Subcutaneous abdominal adipose tissue (tissue), 5 donors: ENCODE measurements at regions not wholly inside any gene's neighbourhood (a gene's known extent, or its start where the extent isn't known, plus 50 kb on each side); places are given as distances from the start of the nearest gene placed in this dataset.

ENCODE experiments used
- H3K27ac ChIP-seq: one replicate; pipeline ENCODE4 v1.7.0; 2013; ENCODE audit warnings: low read depth, mild to moderate bottlenecking, inconsistent platforms, low read length, moderate library complexity
- H3K27me3 ChIP-seq, 5 donors: one replicate each; pipeline ENCODE4 v1.7.0; 2013; ENCODE audit warnings: low read length in 5 of 5, inconsistent platforms in 1 of 5; ENCODE audit not compliant: control insufficient read depth in 5 of 5, insufficient read depth in 4 of 5
- H3K36me3 ChIP-seq, 5 donors: one replicate each; pipeline ENCODE4 v1.7.0; 2013; ENCODE audit warnings: low read length in 5 of 5; ENCODE audit not compliant: control insufficient read depth in 5 of 5, insufficient read depth in 5 of 5
- H3K4me1 ChIP-seq, 5 donors: one replicate each; pipeline ENCODE4 v1.7.0; 2013; ENCODE audit warnings: low read length in 5 of 5, mild to moderate bottlenecking in 3 of 5, moderate library complexity in 1 of 5; ENCODE audit not compliant: control insufficient read depth in 5 of 5, insufficient read depth in 5 of 5
- H3K4me3 ChIP-seq, 5 donors: one replicate each; pipeline ENCODE4 v1.7.0; 2013; ENCODE audit warnings: low read length in 5 of 5, low read depth in 1 of 5
- H3K9ac ChIP-seq, 5 donors: one replicate each; pipeline ENCODE4 v1.7.0; 2013; ENCODE audit warnings: low read length in 5 of 5, mild to moderate bottlenecking in 4 of 5, moderate library complexity in 3 of 5
- H3K9me3 ChIP-seq, 5 donors: one replicate each; pipeline ENCODE4 v1.7.0; 2013; ENCODE audit warnings: low read length in 5 of 5; ENCODE audit not compliant: control insufficient read depth in 5 of 5
- donor health status: healthy.
- donor health status: healthy.
- donor health status: healthy.
- donor health status: healthy.
- donor health status: healthy.

DNA sequence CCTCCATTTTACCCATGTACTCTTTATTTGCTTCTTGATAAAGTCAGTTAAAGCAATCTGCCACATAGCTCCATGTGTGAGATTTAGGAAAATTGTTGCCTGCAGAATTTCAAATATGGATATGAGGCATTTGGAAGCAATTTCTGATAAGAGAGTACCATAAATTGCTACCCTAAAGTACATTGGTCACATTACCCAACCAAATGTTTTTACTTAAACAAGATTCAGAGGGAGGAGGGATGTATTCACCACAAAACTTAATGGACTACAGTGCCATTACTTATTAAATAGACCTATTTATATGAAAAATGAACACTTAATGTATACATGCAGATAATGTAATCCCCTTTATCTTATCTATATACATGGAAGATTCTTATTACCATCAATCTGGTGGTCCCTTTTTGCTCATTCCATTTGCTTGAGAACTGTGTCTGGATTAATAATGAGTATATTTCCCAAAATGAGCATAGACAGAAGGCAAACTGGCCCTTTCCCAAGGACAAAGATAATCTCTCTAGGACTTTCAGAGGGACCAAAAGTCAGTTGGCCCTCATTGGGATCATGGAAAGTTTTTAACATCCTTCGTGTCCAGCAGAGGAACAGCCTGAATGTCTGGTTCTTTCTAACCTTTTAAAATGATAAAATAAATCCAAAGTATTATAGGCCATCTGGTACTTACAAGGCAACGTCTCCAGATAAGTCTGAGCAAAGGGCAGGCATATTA, 526.4 kb downstream of the CBLN4 start:
- Histone ChIP-seq H3K4me1 (peaks cover 0 to 4% (median 0%) of the 10 kb centered on the region in 5 donors), H3K9ac (no peak overlapping the region), H3K27me3 (no peaks in the 10 kb centered on the region), H3K4me3 (no peak overlapping the region), H3K9me3 (no peaks in the 10 kb centered on the region), H3K27ac (no peak overlapping the region), H3K36me3 (no peaks in the 10 kb centered on the region)

DNA sequence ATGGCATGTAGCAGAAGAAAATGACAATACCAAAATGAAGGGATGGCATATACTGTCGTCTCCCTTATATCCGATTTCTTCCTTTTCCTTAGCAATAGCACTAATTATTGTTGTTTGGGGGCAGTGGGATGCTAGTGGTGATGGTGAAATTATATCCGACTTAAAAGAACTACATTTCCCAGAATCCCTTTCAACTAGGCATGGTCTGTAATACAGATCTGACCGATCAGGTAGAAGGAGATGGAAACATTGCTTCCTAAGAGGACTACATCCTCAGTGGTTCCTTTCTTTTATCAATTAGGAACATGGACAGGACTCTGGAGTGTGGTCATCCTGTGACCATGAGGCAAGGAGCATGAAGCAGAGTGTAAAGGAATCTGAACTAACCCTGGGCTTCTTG, 532.6 kb downstream of the CBLN4 start:
- Histone ChIP-seq H3K4me1 (no peaks in the 10 kb centered on the region), H3K9ac (no peak overlapping the region), H3K27me3 (no peaks in the 10 kb centered on the region), H3K36me3 (no peaks in the 10 kb centered on the region), H3K9me3 (no peaks in the 10 kb centered on the region), H3K27ac (no peak overlapping the region), H3K4me3 (no peak overlapping the region)

DNA sequence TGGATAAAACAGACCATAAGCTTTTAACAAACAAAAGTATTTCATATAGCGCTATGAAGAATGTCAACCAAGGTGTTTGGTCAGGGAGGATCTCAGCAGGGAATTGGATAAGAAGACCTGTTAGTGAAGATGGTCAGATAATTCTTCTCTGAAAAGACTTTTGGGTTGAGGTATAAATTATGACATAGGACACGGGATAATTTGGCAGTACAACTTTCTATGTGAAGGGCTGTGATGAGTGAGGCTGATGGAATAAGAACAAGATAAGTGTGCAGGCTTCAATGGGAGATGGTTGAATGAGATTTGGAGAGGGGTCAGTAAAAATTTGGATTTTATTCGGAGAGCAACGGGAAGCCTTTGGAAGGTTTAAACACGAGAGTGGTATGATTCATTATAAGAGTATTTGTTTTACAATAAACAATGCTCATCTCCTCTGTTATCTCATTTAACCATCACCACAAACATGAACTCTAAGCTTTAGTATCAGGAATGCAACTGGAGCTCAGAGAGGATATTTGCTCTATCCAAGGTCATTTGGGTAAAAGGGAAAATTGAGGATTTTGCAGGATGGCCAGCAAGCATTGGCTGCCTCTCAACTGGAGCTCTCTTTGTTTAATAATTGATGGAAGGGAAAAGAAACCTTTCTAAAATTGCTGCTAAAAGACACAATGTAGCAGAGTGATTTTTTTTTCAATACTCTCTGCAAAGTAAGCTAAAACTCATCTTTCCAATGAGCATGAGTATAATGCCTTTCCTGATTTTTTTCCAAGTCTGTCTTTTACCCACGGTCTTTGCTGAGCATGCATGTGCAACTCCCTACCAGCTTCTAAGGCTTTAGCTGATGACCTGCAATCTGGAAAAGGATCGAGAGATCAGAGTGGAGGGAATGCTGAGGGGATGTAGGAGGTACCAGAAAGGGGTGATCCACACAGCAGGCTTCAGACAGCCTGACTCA, 534.0 kb downstream of the CBLN4 start:
- no peaks in the 10 kb centered on the region for H3K27me3 ChIP-seq
- no peaks in the 10 kb centered on the region for H3K9me3 ChIP-seq
- H3K4me1 ChIP-seq: no peaks in the 10 kb centered on the region
- no peak overlapping the region for H3K27ac ChIP-seq
- H3K36me3 ChIP-seq: no peaks in the 10 kb centered on the region
- no peak overlapping the region for H3K4me3 ChIP-seq
- no peak overlapping the region for H3K9ac ChIP-seq

DNA sequence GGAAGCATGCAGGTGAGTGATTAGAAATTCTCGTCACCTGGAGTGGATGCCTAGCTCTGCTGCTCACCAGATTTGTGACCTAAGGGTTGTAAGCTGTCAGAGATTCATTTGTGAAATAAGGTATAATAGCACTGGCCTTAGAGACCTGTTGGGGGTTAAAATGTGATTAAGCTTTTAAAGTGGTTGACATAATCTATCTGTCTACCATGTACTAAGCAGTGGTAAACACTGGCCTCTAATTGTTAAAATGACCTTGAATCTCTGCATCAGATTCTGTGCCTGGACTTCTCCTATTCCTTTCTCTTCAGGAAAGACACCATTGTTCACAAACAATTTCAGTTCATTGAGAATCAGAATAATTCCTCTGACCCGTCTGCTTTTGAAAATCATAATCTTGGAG, 536.2 kb downstream of the CBLN4 start:
- no peak overlapping the region for H3K9ac ChIP-seq
- no peaks in the 10 kb centered on the region for H3K36me3 ChIP-seq
- no peaks in the 10 kb centered on the region for H3K27me3 ChIP-seq
- no peak overlapping the region for H3K4me3 ChIP-seq
- H3K27ac ChIP-seq: no peak overlapping the region
- no peaks in the 10 kb centered on the region for H3K4me1 ChIP-seq
- H3K9me3 ChIP-seq: no peaks in the 10 kb centered on the region

DNA sequence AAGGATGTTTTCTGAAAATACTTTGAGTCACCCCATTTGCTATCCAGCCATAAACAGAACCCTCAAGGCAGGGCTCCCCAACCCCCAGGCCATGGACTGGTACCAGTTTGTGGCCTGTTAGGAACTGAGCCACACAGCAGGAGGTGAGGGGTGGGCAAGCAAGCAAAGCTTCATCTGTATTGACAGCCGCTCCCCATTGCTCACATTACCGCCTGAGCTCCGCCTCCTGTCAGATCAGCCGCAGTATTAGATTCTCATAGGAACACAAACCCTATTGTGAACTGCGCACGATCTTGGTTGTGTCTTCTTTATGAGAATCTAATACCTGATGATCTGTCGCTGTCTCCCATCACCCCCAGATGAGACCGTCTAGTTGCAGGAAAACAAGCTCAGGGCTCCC, 543.8 kb downstream of the CBLN4 start:
- Histone ChIP-seq H3K9ac (no peak overlapping the region), H3K27ac (no peak overlapping the region), H3K4me1 (no peaks in the 10 kb centered on the region), H3K4me3 (no peak overlapping the region), H3K36me3 (no peaks in the 10 kb centered on the region), H3K9me3 (no peaks in the 10 kb centered on the region), H3K27me3 (no peaks in the 10 kb centered on the region)

DNA sequence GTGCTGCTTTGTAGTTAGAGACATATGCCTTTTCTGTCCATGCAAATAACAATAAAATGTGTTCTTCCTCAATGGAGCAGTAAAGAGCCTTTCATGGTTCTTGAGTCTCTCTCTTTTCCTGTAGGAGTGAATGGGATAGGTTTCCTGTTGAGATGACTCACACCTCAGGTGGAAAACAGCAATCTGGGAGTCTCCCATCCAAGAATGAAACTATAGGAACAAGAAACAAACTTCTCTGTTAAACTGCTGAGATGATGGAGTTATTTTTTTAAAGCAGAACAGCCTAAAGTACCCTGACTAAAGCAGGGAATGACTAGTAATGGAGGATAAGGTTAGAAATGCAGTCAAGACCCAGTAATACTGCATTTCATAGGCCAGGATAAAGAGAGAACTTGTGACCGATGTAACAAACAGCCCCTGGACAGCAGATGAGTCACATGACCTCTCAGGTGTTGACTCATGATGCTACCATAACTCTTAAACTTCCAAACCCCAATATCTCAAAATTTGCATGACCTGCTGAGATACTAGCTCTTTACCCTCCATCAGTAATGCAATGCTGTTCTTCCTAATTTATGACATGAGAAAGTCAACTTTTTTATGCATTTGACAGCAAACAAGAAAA, 548.9 kb downstream of the CBLN4 start:
- no peak overlapping the region for H3K9ac ChIP-seq
- H3K36me3 ChIP-seq: no peaks in the 10 kb centered on the region
- H3K4me1 ChIP-seq: no peaks in the 10 kb centered on the region
- H3K4me3 ChIP-seq: no peak overlapping the region
- no peaks in the 10 kb centered on the region for H3K9me3 ChIP-seq
- no peak overlapping the region for H3K27ac ChIP-seq
- no peaks in the 10 kb centered on the region for H3K27me3 ChIP-seq

DNA sequence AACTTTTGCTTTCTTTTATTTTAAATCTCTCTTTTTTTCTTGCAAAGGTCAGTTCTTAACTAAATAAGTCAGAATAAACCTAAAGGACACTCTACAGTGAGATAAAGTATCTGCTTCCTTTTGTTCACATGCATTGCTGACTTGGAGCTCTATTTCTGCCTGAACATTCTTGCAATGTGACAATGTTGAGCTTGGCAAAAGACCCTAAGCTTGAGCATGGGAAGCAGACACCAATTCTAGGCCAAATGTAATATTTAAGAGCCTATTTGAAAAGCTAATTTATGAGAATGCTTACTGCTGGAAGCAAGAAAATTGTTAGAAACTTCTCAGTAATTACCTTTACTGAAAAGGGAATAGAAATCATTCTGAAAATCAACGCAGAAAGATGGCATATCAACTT, 556.2 kb downstream of the CBLN4 start:
- H3K9ac ChIP-seq: no peak overlapping the region
- no peak overlapping the region for H3K27ac ChIP-seq
- no peaks in the 10 kb centered on the region for H3K9me3 ChIP-seq
- H3K27me3 ChIP-seq: no peaks in the 10 kb centered on the region
- H3K4me3 ChIP-seq: no peak overlapping the region
- H3K36me3 ChIP-seq: no peaks in the 10 kb centered on the region
- no peaks in the 10 kb centered on the region for H3K4me1 ChIP-seq

DNA sequence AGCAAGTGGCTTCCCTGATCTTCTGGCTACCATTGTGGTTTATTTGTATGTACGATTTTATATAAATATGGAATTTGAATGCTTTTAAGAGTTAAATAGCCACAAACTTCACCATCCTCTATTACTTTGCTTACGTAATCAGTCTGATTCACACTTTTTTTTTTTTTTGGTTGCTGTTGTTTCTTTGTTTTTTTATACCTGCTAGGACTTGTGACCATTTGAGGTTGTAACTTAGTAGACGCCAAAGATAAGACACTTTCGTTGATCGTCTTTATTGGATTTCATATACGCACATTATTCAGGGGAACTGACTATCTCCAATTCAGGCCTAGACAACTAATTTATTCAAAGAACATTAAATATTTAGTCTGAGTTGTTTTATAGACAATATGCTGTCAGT, 559.0 kb downstream of the CBLN4 start:
- H3K27ac ChIP-seq: no peak overlapping the region
- H3K9ac ChIP-seq: no peak overlapping the region
- H3K36me3 ChIP-seq: no peaks in the 10 kb centered on the region
- no peaks in the 10 kb centered on the region for H3K27me3 ChIP-seq
- no peaks in the 10 kb centered on the region for H3K9me3 ChIP-seq
- no peaks in the 10 kb centered on the region for H3K4me1 ChIP-seq
- H3K4me3 ChIP-seq: no peak overlapping the region

DNA sequence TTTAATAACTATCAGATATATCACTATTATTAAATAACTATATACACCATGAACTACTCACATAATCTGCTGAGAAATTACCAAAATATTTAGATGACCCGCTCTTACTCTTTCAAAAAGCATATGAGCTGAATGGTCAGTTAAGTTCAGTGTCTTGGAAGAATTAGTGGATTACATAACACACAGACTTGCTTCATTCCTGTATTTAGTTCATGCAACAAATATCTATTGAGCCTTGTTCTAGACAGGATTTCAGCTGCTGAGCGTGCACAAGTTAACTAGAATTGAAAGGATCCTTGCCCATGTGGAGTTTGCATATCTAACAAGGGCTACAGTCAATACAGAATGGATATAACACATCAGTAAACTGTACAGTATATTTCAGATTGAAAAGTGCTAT, 566.2 kb downstream of the CBLN4 start:
- no peak overlapping the region for H3K27ac ChIP-seq
- H3K9ac ChIP-seq: no peak overlapping the region
- no peaks in the 10 kb centered on the region for H3K27me3 ChIP-seq
- H3K4me1 ChIP-seq: peaks cover 0 to 18% (median 0%) of the 10 kb centered on the region in 5 donors
- H3K4me3 ChIP-seq: no peak overlapping the region
- H3K9me3 ChIP-seq: no peaks in the 10 kb centered on the region
- no peaks in the 10 kb centered on the region for H3K36me3 ChIP-seq
